ENCODE measurements at regions not wholly inside any gene's neighbourhood (a gene's known extent, or its start where the extent isn't known, plus 50 kb on each side); places are given as distances from the start of the nearest gene placed in this dataset.

DNA sequence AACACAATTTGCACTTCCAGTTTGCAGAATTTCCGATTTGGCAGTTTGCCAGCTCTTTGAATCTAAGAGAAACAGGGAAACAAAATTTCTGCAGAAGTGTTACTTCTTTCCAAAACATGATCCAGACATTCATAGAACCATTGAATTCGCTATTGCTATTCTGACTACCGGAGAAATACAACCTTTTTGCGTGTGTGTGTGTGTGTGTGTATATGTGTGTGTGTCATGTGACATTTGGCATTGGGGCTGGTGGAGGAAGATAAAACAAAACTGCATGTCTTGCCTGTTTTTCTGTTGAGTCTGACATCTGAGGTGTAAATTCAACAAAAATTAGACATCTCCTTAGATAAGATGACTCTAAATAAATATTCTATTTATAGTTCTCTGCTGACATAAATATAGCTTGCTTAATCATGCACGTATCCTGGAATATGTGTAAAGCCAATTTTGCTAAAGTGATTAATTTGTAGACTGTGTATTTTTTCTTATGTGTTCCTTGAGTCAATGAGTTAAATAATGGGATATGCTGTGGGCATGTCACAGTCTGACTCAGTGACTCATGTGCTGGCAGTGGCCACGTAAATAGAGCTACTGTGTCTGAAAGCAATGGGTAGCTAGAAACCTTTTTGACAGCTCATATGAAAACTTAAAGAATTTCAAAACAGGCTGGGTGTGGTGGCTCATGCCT lies 98.9 kb downstream of the HPGD start:
- no peak overlapping the region for H3K27ac ChIP-seq (ENCODE audit: low read depth, low read length)
- no peak overlapping the region for H3K9ac ChIP-seq (ENCODE audit: low read length)
- no peaks in the 10 kb centered on the region for H3K79me2 ChIP-seq (ENCODE audit: insufficient read depth, low read length)
- no peak overlapping the region for H2AFZ ChIP-seq (ENCODE audit: low read depth, low read length, severe bottlenecking)
- TF ChIP-seq, protein P1, sequence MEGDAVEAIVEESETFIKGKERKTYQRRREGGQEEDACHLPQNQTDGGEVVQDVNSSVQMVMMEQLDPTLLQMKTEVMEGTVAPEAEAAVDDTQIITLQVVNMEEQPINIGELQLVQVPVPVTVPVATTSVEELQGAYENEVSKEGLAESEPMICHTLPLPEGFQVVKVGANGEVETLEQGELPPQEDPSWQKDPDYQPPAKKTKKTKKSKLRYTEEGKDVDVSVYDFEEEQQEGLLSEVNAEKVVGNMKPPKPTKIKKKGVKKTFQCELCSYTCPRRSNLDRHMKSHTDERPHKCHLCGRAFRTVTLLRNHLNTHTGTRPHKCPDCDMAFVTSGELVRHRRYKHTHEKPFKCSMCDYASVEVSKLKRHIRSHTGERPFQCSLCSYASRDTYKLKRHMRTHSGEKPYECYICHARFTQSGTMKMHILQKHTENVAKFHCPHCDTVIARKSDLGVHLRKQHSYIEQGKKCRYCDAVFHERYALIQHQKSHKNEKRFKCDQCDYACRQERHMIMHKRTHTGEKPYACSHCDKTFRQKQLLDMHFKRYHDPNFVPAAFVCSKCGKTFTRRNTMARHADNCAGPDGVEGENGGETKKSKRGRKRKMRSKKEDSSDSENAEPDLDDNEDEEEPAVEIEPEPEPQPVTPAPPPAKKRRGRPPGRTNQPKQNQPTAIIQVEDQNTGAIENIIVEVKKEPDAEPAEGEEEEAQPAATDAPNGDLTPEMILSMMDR (IDR thresholded peaks at IDR 0.05; ENCODE audit: insufficient read depth, low read length, poor library complexity, severe bottlenecking) = no peak
- TF ChIP-seq EZH2phosphoT487 (conservative IDR thresholded peaks at IDR 0.05; ENCODE audit: low read length) = no peak
- no peak overlapping the region for H3K4me3 ChIP-seq (ENCODE audit: insufficient read depth, low read length, poor library complexity, severe bottlenecking)
- H3K9me3 ChIP-seq (ENCODE audit: insufficient read depth, low read length) = no peaks in the 10 kb centered on the region
- peak overlapping the region; percentile 32 for H3K4me2 ChIP-seq (ENCODE audit: low read depth, low read length, poor library complexity, severe bottlenecking)
- H4K20me1 ChIP-seq (ENCODE audit: low read depth, low read length) = no peaks in the 10 kb centered on the region
- no peaks in the 10 kb centered on the region for H3K27me3 ChIP-seq (ENCODE audit: low read length)
- H3K9me2 ChIP-seq (replicated peaks; ENCODE audit: insufficient read depth, low read length) = no peaks in the 10 kb centered on the region
- no peaks in the 10 kb centered on the region for H3K36me3 ChIP-seq (ENCODE audit: low read length)
- H3F3A ChIP-seq (ENCODE audit: insufficient read depth) = no peaks in the 10 kb centered on the region

DNA sequence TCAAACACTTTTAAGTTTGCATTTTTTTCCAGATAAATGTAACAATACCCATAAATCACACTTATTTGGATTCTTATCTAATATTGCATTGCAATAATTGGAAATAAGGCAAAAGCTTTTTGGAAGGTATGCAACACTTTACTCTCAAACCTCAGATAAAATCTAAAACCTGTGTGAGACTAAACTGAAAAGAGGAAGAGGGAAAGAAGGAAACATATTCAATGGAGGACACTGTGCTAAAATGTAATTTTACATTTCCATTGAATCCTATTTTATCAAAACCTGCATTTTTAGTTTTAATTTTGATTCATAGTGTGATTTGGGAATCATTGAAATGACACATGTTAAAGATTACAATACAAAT lies 99.4 kb downstream of the HPGD start:
- TF ChIP-seq, protein P1 (IDR thresholded peaks at IDR 0.05; ENCODE audit: insufficient read depth, low read length, poor library complexity, severe bottlenecking) = no peak
- no peak for TF ChIP-seq EZH2phosphoT487 (conservative IDR thresholded peaks at IDR 0.05; ENCODE audit: low read length)
- Histone ChIP-seq H4K20me1 (ENCODE audit: low read depth, low read length) (no peaks in the 10 kb centered on the region), H3F3A (ENCODE audit: insufficient read depth) (no peaks in the 10 kb centered on the region), H3K9ac (ENCODE audit: low read length) (no peak overlapping the region), H2AFZ (ENCODE audit: low read depth, low read length, severe bottlenecking) (no peak overlapping the region), H3K27ac (ENCODE audit: low read depth, low read length) (no peak overlapping the region), H3K36me3 (ENCODE audit: low read length) (no peaks in the 10 kb centered on the region), H3K9me3 (ENCODE audit: insufficient read depth, low read length) (no peaks in the 10 kb centered on the region), H3K79me2 (ENCODE audit: insufficient read depth, low read length) (no peaks in the 10 kb centered on the region), H3K4me3 (ENCODE audit: insufficient read depth, low read length, poor library complexity, severe bottlenecking) (no peak overlapping the region), H3K4me2 (ENCODE audit: low read depth, low read length, poor library complexity, severe bottlenecking) (peak overlapping the region; percentile 32), H3K27me3 (ENCODE audit: low read length) (no peaks in the 10 kb centered on the region), H3K9me2 (replicated peaks; ENCODE audit: insufficient read depth, low read length) (no peaks in the 10 kb centered on the region)

DNA sequence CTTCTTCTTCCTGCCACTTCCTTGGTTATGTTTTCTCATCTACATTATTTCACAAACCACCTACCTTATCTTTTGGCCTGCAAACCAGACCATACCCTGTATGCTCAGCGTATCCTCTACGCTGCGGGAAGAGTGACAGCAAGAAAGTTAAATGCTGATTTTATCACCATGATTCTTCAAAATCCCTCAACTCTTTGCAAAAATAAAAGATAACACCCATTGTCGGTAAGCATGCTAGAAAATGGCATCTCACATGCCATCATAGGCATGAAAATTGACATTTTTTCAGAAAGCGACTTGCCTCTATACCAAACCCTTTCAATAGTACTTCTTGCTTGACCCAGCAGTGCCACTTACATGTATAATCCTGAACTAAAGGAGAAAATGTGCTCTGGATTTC lies 102.0 kb downstream of the HPGD start:
- H3K9me2 ChIP-seq (replicated peaks; ENCODE audit: insufficient read depth, low read length) = no peaks in the 10 kb centered on the region
- no peaks in the 10 kb centered on the region for H3F3A ChIP-seq (ENCODE audit: insufficient read depth)
- no peaks in the 10 kb centered on the region for H3K27me3 ChIP-seq (ENCODE audit: low read length)
- H3K9ac ChIP-seq (ENCODE audit: low read length) = no peak overlapping the region
- no peak overlapping the region for H3K4me3 ChIP-seq (ENCODE audit: insufficient read depth, low read length, poor library complexity, severe bottlenecking)
- no peaks in the 10 kb centered on the region for H3K79me2 ChIP-seq (ENCODE audit: insufficient read depth, low read length)
- no peaks in the 10 kb centered on the region for H3K36me3 ChIP-seq (ENCODE audit: low read length)
- H3K4me2 ChIP-seq (ENCODE audit: low read depth, low read length, poor library complexity, severe bottlenecking) = no peak overlapping the region
- H3K27ac ChIP-seq (ENCODE audit: low read depth, low read length) = no peak overlapping the region
- H3K9me3 ChIP-seq (ENCODE audit: insufficient read depth, low read length) = no peaks in the 10 kb centered on the region
- TF ChIP-seq, protein P1 (IDR thresholded peaks at IDR 0.05; ENCODE audit: insufficient read depth, low read length, poor library complexity, severe bottlenecking) = no peak
- TF ChIP-seq EZH2phosphoT487 (conservative IDR thresholded peaks at IDR 0.05; ENCODE audit: low read length) = no peak
- no peaks in the 10 kb centered on the region for H4K20me1 ChIP-seq (ENCODE audit: low read depth, low read length)
- H2AFZ ChIP-seq (ENCODE audit: low read depth, low read length, severe bottlenecking) = no peak overlapping the region

All from SU-DHL-6 (cell line).